Vagina (tissue), 2 donors: ENCODE measurements at regions not wholly inside any gene's neighbourhood (a gene's known extent, or its start where the extent isn't known, plus 50 kb on each side); places are given as distances from the start of the nearest gene placed in this dataset.

Experiments
- DNase-seq, 2 donors: peaks; one replicate each; pipeline ENCODE4 v3.0.0-alpha.2; 2017; ENCODE audit errors: extremely low spot score in 2 of 2
- H3K27ac ChIP-seq: fragments of 200-600 bp; sonication (generic); one replicate; pipeline ENCODE4 v1.5.1; 2019
- H3K27me3 ChIP-seq: fragments of 200-600 bp; sonication (generic); one replicate; pipeline ENCODE4 v1.5.1; 2019
- H3K36me3 ChIP-seq, 2 donors: fragments of 200-600 bp; sonication (generic); one replicate each; pipeline ENCODE4 v1.5.1; 2017 to 2019
- H3K4me1 ChIP-seq: fragments of 200-600 bp; sonication (generic); one replicate; pipeline ENCODE4 v1.5.1; 2019
- H3K4me3 ChIP-seq, 2 donors: fragments of 200-600 bp; sonication (generic); 1 replicate in 1 of 2; 2 replicates in 1 of 2; pipeline ENCODE4 v1.5.1; 2016 to 2019
- H3K9me3 ChIP-seq: fragments of 200-600 bp; sonication (generic); one replicate; pipeline ENCODE4 v1.5.1; 2019
- POLR2A ChIP-seq, 2 donors: fragments of 450-650 bp; IDR thresholded peaks; one replicate each; pipeline ENCODE4 v1.6.1; 2017; ENCODE audit warnings: antibody characterized with exemption in 2 of 2, mild to moderate bottlenecking in 2 of 2, moderate library complexity in 2 of 2
- POLR2AphosphoS5 ChIP-seq, 2 donors: sonication (generic); formaldehyde crosslinking; IDR thresholded peaks; one replicate each; pipeline ENCODE4 v1.9.0; 2017; ENCODE audit warnings: antibody characterized with exemption in 2 of 2, mild to moderate bottlenecking in 2 of 2, low read depth in 1 of 2; ENCODE audit not compliant: insufficient read depth in 1 of 2
- intact Hi-C: fragments of 100-400 bp; cut with DNase I; formaldehyde crosslinking; loops from one replicate; pipeline ENCODE4 v1.15.1; 2023
- TF ChIP-seq, protein P1 (sequence below), 3 experiments: fragments of 450-650 bp in 2 of 3; fragments of 200-600 bp in 1 of 3; sonication (generic) in 1 of 3; IDR thresholded peaks; one replicate each; pipeline ENCODE4 v1.5.1; 2017 to 2019; ENCODE audit warnings: antibody characterized with exemption in 3 of 3, mild to moderate bottlenecking in 2 of 3, moderate library complexity in 2 of 3

DNA sequence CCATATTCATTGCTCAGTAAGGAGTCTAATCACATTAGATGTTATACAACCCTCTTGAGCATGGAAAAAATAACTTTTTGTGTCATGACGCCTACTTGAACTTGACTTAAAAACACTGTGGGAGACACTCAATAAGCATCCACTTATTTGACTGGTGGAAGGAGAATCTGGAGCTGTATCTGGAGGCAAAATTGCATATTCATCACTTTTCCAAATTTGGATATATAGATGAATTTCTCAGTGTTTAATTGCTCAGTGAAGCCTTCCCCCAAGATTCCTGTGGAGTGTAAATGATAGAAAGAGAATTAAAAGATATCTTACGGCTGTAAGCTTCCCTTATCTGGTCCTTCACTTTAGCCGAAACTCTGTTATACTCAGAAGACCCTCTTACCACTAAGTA, 610.7 kb upstream of the ADGRL2 start:
- TF ChIP-seq POLR2AphosphoS5 (IDR thresholded peaks at IDR 0.05; ENCODE audit: insufficient read depth in 1 of 2, low read depth in 1 of 2) (no peak), POLR2A (IDR thresholded peaks at IDR 0.05) (no peak)
- TF ChIP-seq, protein P1, sequence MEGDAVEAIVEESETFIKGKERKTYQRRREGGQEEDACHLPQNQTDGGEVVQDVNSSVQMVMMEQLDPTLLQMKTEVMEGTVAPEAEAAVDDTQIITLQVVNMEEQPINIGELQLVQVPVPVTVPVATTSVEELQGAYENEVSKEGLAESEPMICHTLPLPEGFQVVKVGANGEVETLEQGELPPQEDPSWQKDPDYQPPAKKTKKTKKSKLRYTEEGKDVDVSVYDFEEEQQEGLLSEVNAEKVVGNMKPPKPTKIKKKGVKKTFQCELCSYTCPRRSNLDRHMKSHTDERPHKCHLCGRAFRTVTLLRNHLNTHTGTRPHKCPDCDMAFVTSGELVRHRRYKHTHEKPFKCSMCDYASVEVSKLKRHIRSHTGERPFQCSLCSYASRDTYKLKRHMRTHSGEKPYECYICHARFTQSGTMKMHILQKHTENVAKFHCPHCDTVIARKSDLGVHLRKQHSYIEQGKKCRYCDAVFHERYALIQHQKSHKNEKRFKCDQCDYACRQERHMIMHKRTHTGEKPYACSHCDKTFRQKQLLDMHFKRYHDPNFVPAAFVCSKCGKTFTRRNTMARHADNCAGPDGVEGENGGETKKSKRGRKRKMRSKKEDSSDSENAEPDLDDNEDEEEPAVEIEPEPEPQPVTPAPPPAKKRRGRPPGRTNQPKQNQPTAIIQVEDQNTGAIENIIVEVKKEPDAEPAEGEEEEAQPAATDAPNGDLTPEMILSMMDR (IDR thresholded peaks at IDR 0.05), result no peak
- no peak for DNase-seq
- intact Hi-C loops, result no loop called here

DNA sequence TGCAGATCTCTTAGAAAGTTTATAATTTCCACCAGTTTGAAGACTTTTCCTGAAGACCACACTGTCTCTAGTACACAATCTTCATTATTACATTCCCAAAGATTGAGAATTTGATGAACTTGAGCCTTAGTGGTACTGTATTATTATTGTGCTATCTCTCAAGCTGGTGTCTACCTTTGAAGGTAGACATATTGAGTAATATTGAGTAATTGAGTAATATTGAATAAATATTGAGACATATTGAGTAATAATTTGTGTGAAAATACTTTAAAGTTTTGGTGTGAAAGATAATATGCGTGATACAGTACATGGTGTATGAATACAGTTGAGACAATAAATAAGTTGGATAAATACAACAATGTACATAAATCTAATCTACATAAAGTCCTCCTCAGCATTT, 613.1 kb upstream of the ADGRL2 start:
- no peaks in the 10 kb centered on the region for H3K36me3 ChIP-seq
- no peak for DNase-seq
- H3K27me3 ChIP-seq, result no peaks in the 10 kb centered on the region
- H3K9me3 ChIP-seq, result no peaks in the 10 kb centered on the region
- intact Hi-C loops, result no loop called here
- H3K27ac ChIP-seq, result no peak overlapping the region
- no peak for TF ChIP-seq POLR2A (IDR thresholded peaks at IDR 0.05)
- TF ChIP-seq, protein P1 (IDR thresholded peaks at IDR 0.05), result no peak
- TF ChIP-seq POLR2AphosphoS5 (IDR thresholded peaks at IDR 0.05; ENCODE audit: insufficient read depth in 1 of 2, low read depth in 1 of 2), result no peak
- no peak overlapping the region for H3K4me3 ChIP-seq
- H3K4me1 ChIP-seq, result no peaks in the 10 kb centered on the region

More for the DNA sequence above, 610.7 kb upstream of the ADGRL2 start:
- Histone ChIP-seq H3K36me3 (no peaks in the 10 kb centered on the region), H3K27me3 (no peaks in the 10 kb centered on the region), H3K4me1 (no peaks in the 10 kb centered on the region), H3K9me3 (no peaks in the 10 kb centered on the region), H3K27ac (no peak overlapping the region), H3K4me3 (no peak overlapping the region)

DNA sequence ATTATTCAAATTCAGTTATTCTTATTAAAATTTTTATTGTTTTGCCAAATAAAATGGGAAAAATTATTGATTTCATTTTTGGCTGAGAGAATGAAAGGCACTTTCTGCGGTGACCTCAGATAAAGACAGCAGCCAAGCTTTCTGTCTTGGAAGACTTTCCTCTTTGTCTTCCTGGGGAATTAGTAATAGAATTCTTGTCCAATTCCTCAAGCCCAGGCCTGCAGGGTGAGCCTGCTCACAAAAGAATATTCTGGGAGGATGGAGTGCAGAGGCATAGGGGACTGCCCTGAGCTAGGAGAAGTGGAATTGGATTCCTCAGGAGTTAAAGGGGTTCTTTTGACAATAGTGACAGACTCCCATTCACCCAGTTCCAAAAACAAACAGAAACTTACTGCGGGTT, 614.5 kb upstream of the ADGRL2 start:
- Histone ChIP-seq H3K4me1 (no peaks in the 10 kb centered on the region), H3K9me3 (no peaks in the 10 kb centered on the region), H3K27me3 (no peaks in the 10 kb centered on the region), H3K36me3 (no peaks in the 10 kb centered on the region), H3K27ac (no peak overlapping the region), H3K4me3 (no peak overlapping the region)
- no peak for DNase-seq
- TF ChIP-seq POLR2AphosphoS5 (IDR thresholded peaks at IDR 0.05; ENCODE audit: insufficient read depth in 1 of 2, low read depth in 1 of 2) (no peak), POLR2A (IDR thresholded peaks at IDR 0.05) (no peak)
- TF ChIP-seq, protein P1 (IDR thresholded peaks at IDR 0.05), result no peak
- intact Hi-C loops, result no loop called here

DNA sequence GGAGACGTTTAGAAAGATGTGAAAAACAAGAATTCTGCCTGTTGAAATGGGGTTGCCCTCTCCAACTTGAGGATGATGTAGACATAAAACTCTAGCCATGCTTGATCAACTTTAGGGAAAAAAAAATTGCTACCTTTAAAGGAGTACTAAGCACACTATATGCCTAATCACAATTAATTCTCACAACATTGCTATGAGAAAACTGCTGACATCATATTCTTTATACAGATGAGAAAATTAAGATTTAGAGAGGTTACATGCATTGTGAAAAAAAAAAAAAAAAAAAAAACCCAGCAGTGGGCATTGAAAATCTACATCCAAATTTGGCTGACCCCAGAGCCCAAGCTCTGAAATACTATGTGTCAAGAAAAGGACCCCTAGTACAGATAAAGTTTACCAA, 617.2 kb upstream of the ADGRL2 start:
- Histone ChIP-seq H3K9me3 (no peaks in the 10 kb centered on the region), H3K27me3 (no peaks in the 10 kb centered on the region), H3K4me1 (no peaks in the 10 kb centered on the region), H3K27ac (no peak overlapping the region), H3K4me3 (no peak overlapping the region), H3K36me3 (no peaks in the 10 kb centered on the region)
- no peak for TF ChIP-seq POLR2A (IDR thresholded peaks at IDR 0.05)
- TF ChIP-seq POLR2AphosphoS5 (IDR thresholded peaks at IDR 0.05; ENCODE audit: insufficient read depth in 1 of 2, low read depth in 1 of 2), result no peak
- TF ChIP-seq, protein P1 (IDR thresholded peaks at IDR 0.05), result no peak
- no peak for DNase-seq
- intact Hi-C loops, result no loop called here

DNA sequence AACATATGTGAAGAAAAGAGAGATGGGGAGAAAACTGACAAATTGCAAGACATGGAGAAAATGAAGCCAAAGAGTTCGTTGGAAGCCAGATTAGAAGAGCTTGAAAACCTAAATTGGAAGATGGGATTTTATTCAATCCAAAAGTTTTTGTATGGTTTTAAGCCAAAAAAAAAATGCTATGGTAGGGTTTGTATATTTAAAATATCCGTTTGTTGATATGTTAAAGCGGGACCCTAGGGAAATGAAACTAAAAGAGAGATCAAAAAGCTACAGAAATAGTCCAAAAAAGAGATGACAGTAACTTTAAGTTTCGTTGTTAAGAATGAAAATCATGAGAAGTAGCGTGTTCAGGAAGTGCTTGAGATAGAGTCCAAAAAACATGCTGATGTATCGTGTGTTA, 617.7 kb upstream of the ADGRL2 start:
- no peak overlapping the region for H3K4me3 ChIP-seq

More for the DNA sequence above, 617.7 kb upstream of the ADGRL2 start:
- H3K36me3 ChIP-seq, result no peaks in the 10 kb centered on the region
- no peak overlapping the region for H3K27ac ChIP-seq
- no peaks in the 10 kb centered on the region for H3K27me3 ChIP-seq
- DNase-seq, result no peak
- intact Hi-C loops, result no loop called here
- H3K4me1 ChIP-seq, result no peaks in the 10 kb centered on the region
- H3K9me3 ChIP-seq, result no peaks in the 10 kb centered on the region
- TF ChIP-seq POLR2AphosphoS5 (IDR thresholded peaks at IDR 0.05; ENCODE audit: insufficient read depth in 1 of 2, low read depth in 1 of 2), result no peak
- TF ChIP-seq POLR2A (IDR thresholded peaks at IDR 0.05), result no peak
- TF ChIP-seq, protein P1 (IDR thresholded peaks at IDR 0.05), result no peak
